PFSK-1 (cell line): ENCODE measurements at regions not wholly inside any gene's neighbourhood (a gene's known extent, or its start where the extent isn't known, plus 50 kb on each side); places are given as distances from the start of the nearest gene placed in this dataset.

ENCODE experiments used
- POLR2AphosphoS5 ChIP-seq: IDR thresholded peaks from 2 replicates; pipeline ENCODE4 v1.6.1; 2012; ENCODE audit warnings: low read depth, mild to moderate bottlenecking, control low read depth, low read length, moderate library complexity
- TF ChIP-seq, protein P1 (sequence below), 2 experiments: IDR thresholded peaks; 2 replicates each; pipeline versions ENCODE4 v1.6.1 to v1.8.0; 2011 to 2012; ENCODE audit warnings: low read depth in 2 of 2, low read length in 2 of 2, control low read depth in 1 of 2, inconsistent platforms in 1 of 2, mild to moderate bottlenecking in 1 of 2, moderate library complexity in 1 of 2; ENCODE audit not compliant: insufficient read depth in 1 of 2

- TF ChIP-seq POLR2AphosphoS5: no peak
- TF ChIP-seq, protein P1, sequence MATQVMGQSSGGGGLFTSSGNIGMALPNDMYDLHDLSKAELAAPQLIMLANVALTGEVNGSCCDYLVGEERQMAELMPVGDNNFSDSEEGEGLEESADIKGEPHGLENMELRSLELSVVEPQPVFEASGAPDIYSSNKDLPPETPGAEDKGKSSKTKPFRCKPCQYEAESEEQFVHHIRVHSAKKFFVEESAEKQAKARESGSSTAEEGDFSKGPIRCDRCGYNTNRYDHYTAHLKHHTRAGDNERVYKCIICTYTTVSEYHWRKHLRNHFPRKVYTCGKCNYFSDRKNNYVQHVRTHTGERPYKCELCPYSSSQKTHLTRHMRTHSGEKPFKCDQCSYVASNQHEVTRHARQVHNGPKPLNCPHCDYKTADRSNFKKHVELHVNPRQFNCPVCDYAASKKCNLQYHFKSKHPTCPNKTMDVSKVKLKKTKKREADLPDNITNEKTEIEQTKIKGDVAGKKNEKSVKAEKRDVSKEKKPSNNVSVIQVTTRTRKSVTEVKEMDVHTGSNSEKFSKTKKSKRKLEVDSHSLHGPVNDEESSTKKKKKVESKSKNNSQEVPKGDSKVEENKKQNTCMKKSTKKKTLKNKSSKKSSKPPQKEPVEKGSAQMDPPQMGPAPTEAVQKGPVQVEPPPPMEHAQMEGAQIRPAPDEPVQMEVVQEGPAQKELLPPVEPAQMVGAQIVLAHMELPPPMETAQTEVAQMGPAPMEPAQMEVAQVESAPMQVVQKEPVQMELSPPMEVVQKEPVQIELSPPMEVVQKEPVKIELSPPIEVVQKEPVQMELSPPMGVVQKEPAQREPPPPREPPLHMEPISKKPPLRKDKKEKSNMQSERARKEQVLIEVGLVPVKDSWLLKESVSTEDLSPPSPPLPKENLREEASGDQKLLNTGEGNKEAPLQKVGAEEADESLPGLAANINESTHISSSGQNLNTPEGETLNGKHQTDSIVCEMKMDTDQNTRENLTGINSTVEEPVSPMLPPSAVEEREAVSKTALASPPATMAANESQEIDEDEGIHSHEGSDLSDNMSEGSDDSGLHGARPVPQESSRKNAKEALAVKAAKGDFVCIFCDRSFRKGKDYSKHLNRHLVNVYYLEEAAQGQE (IDR thresholded peaks at IDR 0.05; ENCODE audit: insufficient read depth in 1 of 2, low read depth in 2 of 2, low read length in 2 of 2): no peak
Measured at GRCh38 chr6:126701676-126702560, 362.0 kb downstream of the CENPW start.
